NOMO-1 treated with DMSO at 0.1 percent for 48 hours (cell line): ENCODE measurements at regions not wholly inside any gene's neighbourhood (a gene's known extent, or its start where the extent isn't known, plus 50 kb on each side); places are given as distances from the start of the nearest gene placed in this dataset.

Experiments
- DNase-seq: peaks from one replicate; lab custom pipeline; 2025; ENCODE audit not compliant: unreplicated experiment; lab: John Stamatoyannopoulos, UW

GRCh38 chr18:37658894-37659293 is 93.3 kb upstream of the CELF4 start:
- DNase-seq, result no peak

- DNase-seq, result no peak
Observed at GRCh38 chr18:37657493-37657892, 91.9 kb upstream of the CELF4 start.

- DNase-seq, result no peak
Observed at GRCh38 chr18:37654731-37655369, 89.3 kb upstream of the CELF4 start.

GRCh38 chr18:37654034-37654433 is 88.4 kb upstream of the CELF4 start:
- DNase-seq, result no peak

- DNase-seq, result no peak
Observed at GRCh38 chr18:37653618-37654017, 88.0 kb upstream of the CELF4 start.

- DNase-seq, result no peak
Observed at GRCh38 chr18:37649930-37650329, 84.3 kb upstream of the CELF4 start.

GRCh38 chr18:37649416-37649815 is 83.8 kb upstream of the CELF4 start:
- no peak for DNase-seq

GRCh38 chr18:37641573-37641972 is 76.0 kb upstream of the CELF4 start:
- DNase-seq, result no peak

- DNase-seq, result no peak
Observed at GRCh38 chr18:37640504-37640903, 74.9 kb upstream of the CELF4 start.

- DNase-seq, result no peak
Observed at GRCh38 chr18:37639846-37640245, 74.2 kb upstream of the CELF4 start.

- DNase-seq, result no peak
Observed at GRCh38 chr18:37637478-37637850, 71.9 kb upstream of the CELF4 start.

GRCh38 chr18:37636831-37637477 is 71.4 kb upstream of the CELF4 start:
- no peak for DNase-seq

- DNase-seq, result no peak
Observed at GRCh38 chr18:37634516-37634915, 68.9 kb upstream of the CELF4 start.

GRCh38 chr18:37631422-37631821 is 65.8 kb upstream of the CELF4 start:
- DNase-seq, result no peak

GRCh38 chr18:37630334-37630733 is 64.7 kb upstream of the CELF4 start:
- DNase-seq, result no peak

- DNase-seq, result no peak
Observed at GRCh38 chr18:37628470-37629220, 63.0 kb upstream of the CELF4 start.

- no peak for DNase-seq
Observed at GRCh38 chr18:37624318-37624717, 58.7 kb upstream of the CELF4 start.

- DNase-seq, result no peak
Observed at GRCh38 chr18:37619964-37620363, 54.4 kb upstream of the CELF4 start.

GRCh38 chr18:37617623-37618022 is 52.0 kb upstream of the CELF4 start:
- no peak for DNase-seq
